HG02571 (cell line): ENCODE measurements at regions not wholly inside any gene's neighbourhood (a gene's known extent, or its start where the extent isn't known, plus 50 kb on each side); places are given as distances from the start of the nearest gene placed in this dataset.

Source experiments
- ATAC-seq: cut with Tn5 transposase; IDR thresholded peaks from one replicate; pipeline ENCODE4 v1.9.1; 2021; ENCODE audit warnings: mild to moderate bottlenecking, moderate library complexity; ENCODE audit not compliant: unreplicated experiment

- no peak for ATAC-seq
Measured at GRCh38 chr6:147712841-147713240, 204.4 kb downstream of the SAMD5 start.

- no peak for ATAC-seq
Measured at GRCh38 chr6:147715035-147715434, 206.5 kb downstream of the SAMD5 start.

DNA sequence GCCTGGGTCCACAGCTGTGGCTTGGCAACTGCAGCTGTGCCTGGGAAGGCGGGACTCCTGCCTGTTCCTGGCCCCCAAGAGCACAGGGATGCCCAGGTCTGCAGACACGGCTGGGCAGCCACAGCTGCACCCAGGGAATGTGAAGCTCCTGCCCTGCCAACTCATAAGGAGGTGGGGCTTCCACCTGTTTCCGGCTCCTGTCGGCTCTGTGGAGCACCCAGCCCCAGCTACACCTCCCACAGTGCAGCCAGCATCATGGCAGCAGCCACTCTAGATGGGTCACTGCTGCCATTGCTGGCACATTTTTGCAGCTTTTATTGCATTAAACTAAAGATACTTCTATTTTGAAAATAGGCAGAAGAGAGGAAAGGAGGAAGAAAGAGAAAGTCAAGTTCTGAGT, 207.9 kb downstream of the SAMD5 start:
- no peak for ATAC-seq

DNA sequence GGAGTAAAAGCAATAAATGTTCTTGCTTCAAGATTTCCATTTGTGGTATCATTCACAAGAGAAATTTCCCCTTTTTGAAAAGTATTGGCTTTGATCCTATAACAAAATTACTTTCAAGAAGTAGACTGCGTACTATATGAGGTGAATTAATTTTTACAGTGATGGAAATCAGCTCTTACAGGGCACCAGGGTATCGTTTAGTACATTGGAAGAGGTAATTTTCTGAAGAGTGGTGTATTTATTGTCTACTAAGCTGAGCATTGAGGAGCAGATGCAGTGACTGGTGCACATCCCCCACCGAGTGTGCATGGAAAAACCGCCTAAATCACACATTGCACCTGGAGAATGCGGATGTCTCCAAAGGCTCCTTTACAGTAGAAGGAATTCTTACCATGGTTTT, 209.5 kb downstream of the SAMD5 start:
- ATAC-seq = no peak

- no peak for ATAC-seq
Measured at GRCh38 chr6:147722158-147722557, 213.7 kb downstream of the SAMD5 start.

- no peak for ATAC-seq
Measured at GRCh38 chr6:147724454-147724853, 216.0 kb downstream of the SAMD5 start.

GRCh38 chr6:147726342-147726741, 217.9 kb downstream of the SAMD5 start:
- ATAC-seq = no peak

- no peak for ATAC-seq
Measured at GRCh38 chr6:147728903-147729302, 220.4 kb downstream of the SAMD5 start.

DNA sequence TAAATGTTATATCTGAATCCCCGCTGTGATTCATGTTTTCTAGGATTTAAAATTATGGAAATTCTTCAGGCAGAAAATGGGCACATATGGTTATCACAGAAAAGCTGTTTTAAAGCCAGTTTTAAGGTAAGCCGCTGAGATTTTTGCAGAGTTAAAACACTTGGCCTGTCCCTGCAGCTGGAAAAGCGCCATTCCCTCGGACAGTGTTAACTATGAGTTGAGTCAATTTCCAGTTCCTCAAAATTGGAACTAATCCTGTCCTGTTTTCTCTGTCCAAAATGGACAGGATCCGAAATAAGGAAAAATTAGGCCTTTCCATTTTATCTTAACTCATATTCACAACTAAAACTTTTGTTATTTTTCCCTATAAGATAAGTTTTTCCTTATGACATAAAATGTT, 225.2 kb downstream of the SAMD5 start:
- ATAC-seq = no peak

DNA sequence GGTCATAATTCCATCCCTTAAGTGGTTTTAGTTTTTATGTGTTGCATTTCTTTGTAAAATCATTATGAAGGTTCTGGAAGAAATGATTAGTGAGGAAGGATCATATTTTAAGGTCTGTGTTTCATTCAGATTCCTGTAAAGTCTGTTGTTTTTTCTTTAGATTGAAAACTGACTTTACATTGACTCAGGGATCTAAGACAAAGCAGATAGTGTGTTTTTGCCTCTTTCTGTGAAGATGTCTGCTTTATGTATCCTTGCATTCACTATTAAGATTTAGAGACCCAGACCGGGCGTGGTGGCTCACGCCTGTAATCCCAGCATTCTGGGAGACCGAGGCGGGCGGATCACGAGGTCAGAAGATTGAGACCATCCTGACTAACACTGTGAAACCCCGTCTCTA, 225.7 kb downstream of the SAMD5 start:
- ATAC-seq = no peak

- ATAC-seq = no peak
Measured at GRCh38 chr6:147735924-147736323, 227.4 kb downstream of the SAMD5 start.

- ATAC-seq = no peak
Measured at GRCh38 chr6:147737115-147737514, 228.6 kb downstream of the SAMD5 start.

GRCh38 chr6:147738099-147738498, 229.6 kb downstream of the SAMD5 start:
- ATAC-seq = no peak

DNA sequence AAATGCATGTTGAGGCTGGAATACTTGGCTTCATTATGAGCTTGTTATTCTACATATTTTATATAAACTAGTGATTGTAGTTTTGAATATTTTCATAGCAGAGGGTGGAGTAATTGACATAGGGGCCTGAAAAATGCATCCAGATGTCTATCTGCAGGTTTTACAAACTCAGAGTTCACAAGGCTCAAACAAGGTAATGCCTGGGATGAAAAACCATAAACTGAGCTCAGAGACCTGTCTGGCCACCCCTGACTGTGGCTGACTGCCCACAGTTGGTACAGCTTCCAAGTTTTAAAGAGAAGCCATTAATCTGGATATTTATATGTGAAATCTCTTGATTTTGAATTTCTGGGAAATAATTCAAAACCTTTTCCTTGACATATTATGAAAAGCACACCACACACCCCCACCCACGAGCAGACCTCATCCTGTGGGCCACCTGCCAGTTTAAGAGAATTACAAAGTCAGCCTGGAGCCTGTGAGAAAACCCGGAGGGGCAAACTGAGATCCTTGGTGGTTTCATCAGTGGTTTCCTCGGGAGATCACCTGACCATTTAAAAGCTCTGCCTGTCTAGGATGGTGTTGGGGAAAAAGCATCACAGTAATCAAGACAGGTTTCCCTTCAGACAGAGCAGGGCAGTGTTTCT, 230.1 kb downstream of the SAMD5 start:
- ATAC-seq = no peak

GRCh38 chr6:147740326-147740725, 231.8 kb downstream of the SAMD5 start:
- no peak for ATAC-seq

DNA sequence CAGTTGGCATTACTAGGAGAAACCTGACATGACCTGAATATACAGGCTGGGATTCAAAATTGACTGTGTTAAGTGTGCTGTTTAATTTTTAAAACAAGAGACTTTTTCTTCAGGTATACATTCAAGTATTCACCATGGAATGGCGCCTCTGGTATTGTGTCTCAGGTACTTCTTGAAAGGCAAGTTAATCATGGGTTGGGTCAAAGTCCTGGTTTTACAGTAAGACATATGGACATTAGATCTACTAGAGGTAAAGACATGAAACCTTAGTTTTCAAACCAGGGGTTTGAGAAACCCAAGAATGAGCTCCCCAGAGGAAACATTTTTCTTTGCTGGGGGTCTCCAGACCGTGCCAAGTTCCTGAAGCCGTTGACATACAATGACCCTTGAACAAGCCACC, 232.4 kb downstream of the SAMD5 start:
- no peak for ATAC-seq

- no peak for ATAC-seq
Measured at GRCh38 chr6:147741389-147741788, 232.9 kb downstream of the SAMD5 start.

DNA sequence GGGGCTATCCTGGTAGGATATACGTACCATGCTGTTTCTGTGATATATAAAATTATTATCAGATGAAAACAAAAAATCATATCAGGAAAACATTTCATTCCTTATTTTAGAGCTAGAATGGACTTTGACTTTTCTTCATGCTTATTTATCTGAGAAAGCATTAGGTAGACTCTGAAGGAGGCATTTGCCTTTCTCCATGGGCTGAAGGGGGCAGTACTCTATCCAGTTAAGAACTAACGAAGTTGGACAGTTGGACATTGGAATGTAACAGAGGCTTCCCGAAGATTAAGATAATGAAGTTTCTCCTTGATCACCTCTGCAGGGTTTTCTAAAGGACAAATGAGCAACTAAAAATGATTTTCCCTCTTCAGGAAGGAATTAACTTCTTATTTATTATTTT, 233.9 kb downstream of the SAMD5 start:
- no peak for ATAC-seq

- no peak for ATAC-seq
Measured at GRCh38 chr6:147744012-147744411, 235.5 kb downstream of the SAMD5 start.

- no peak for ATAC-seq
Measured at GRCh38 chr6:147749331-147749730, 240.8 kb downstream of the SAMD5 start.

DNA sequence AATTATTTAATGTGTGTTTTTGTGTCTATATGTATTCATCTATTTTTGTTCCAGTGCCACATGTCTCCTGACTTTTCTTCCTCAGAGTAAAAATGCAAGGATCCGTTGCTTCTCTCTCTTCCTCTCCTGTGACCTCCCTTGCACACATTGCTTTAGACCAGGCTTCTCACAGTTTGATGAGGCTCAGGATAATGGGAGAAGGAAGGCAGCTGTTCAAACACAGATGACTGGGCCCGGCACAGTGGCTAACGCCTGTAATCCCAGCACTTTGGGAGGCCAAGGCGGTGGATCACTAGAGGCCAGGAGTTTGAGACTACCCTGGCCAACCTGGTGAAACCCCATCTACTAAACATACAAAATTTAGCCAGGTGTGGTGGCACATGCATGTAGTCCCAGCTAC, 241.9 kb downstream of the SAMD5 start:
- ATAC-seq = no peak

- no peak for ATAC-seq
Measured at GRCh38 chr6:147751232-147751631, 242.7 kb downstream of the SAMD5 start.

GRCh38 chr6:147752689-147753403, 244.4 kb downstream of the SAMD5 start:
- no peak for ATAC-seq
